SK-N-MC (cell line): ENCODE measurements at regions not wholly inside any gene's neighbourhood (a gene's known extent, or its start where the extent isn't known, plus 50 kb on each side); places are given as distances from the start of the nearest gene placed in this dataset.
A peak's percentile ranks its signal among the peaks of the same experiment; 100 is the strongest.

Experiments used
- DNase-seq: peaks from one replicate; pipeline ENCODE4 v3.0.0-alpha.2; 2011; ENCODE audit warnings: low read depth, low spot score
- H3K27ac ChIP-seq: fragments of 200-600 bp; sonication (generic); 2 replicates; pipeline ENCODE4 v1.5.1; 2016; ENCODE audit warnings: mixed run types
- H3K36me3 ChIP-seq: fragments of 200-600 bp; sonication (generic); 2 replicates; pipeline ENCODE4 v1.6.1; 2017; ENCODE audit warnings: antibody characterized with exemption, low read length, mixed read lengths; ENCODE audit not compliant: insufficient read depth
- H3K4me3 ChIP-seq: fragments of 200-600 bp; sonication (generic); 2 replicates; pipeline ENCODE4 v1.5.1; 2016
- H3K9ac ChIP-seq: fragments of 200-600 bp; sonication (generic); 2 replicates; pipeline ENCODE4 v1.8.0; 2017; ENCODE audit warnings: mixed run types, mixed read lengths; ENCODE audit not compliant: insufficient read length
- H3K9me3 ChIP-seq: fragments of 200-600 bp; sonication (generic); 2 replicates; pipeline ENCODE4 v1.6.1; 2017; ENCODE audit warnings: low read depth, mild to moderate bottlenecking, antibody characterized with exemption, low read length, moderate library complexity, mixed read lengths
- EZH2 ChIP-seq: fragments of 200-600 bp; sonication (generic); IDR thresholded peaks from one replicate; pipeline ENCODE4 v1.6.1; 2017; ENCODE audit warnings: antibody characterized with exemption
- FOXP2 ChIP-seq: optimal IDR thresholded peaks from 2 replicates; pipeline ENCODE3; 2011; ENCODE audit warnings: mild to moderate bottlenecking, moderate library complexity; ENCODE audit not compliant: insufficient read depth; ENCODE audit errors: extremely low read length, control extremely low read depth
- POLR2AphosphoS5 ChIP-seq: IDR thresholded peaks from 2 replicates; pipeline ENCODE4 v1.6.1; 2012; ENCODE audit warnings: mild to moderate bottlenecking, low read depth, low read length, borderline replicate concordance

- DNase-seq, result no peak
- Histone ChIP-seq H3K36me3 (no peaks in the 10 kb centered on the region), H3K27ac (no peak overlapping the region), H3K4me3 (no peak overlapping the region), H3K9me3 (no peaks in the 10 kb centered on the region), H3K9ac (no peak overlapping the region)
- no peak for TF ChIP-seq POLR2AphosphoS5
Measured at GRCh38 chr5:31064215-31064614, 129.3 kb upstream of the CDH6 start.

DNA sequence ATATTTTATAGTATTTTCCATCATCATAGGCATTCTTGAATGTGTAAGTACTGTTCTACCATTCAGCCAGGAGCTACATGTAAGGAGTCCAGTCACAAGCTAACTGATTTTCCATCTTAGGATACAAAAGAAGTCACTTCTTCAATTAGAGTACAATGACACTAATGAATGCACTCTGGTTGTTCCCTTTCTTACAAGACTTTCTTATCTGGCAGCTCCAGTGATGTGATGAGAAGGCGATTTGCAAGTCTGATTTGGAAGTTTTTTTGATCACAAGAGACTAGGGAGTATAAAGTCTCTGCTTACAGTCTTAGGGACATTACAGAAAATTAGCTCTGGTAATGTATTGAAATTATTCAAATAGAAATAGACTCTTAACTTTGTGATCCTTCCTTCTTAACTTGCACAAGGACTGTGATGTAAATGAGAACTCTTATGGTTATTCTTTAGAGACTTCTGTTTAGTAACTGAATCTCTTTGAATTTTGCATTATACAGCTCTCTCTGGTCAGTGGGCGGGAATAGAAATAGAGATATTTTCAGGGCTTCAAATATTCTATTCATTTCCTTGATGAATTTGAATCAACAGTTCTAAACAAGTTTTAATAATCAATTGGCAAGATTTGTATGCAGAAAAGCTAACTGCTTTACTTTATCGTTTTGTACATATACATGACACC is 130.4 kb upstream of the CDH6 start:
- TF ChIP-seq POLR2AphosphoS5 (no peak), EZH2 (no peak), FOXP2 (no peak)
- Histone ChIP-seq H3K9ac (no peak overlapping the region), H3K4me3 (no peak overlapping the region), H3K36me3 (no peaks in the 10 kb centered on the region), H3K27ac (no peak overlapping the region), H3K9me3 (no peaks in the 10 kb centered on the region)
- no peak for DNase-seq

GRCh38 chr5:31059889-31060288 is 133.6 kb upstream of the CDH6 start:
- Histone ChIP-seq H3K36me3 (no peaks in the 10 kb centered on the region), H3K4me3 (no peak overlapping the region), H3K9me3 (no peaks in the 10 kb centered on the region), H3K27ac (peak overlapping the region; percentile 22; the same call in 1 of the 2 replicates), H3K9ac (no peak overlapping the region)
- no peak for TF ChIP-seq EZH2
- TF ChIP-seq FOXP2, result no peak
- no peak for TF ChIP-seq POLR2AphosphoS5
- DNase-seq, result no peak

- DNase-seq, result no peak
- TF ChIP-seq EZH2 (no peak), FOXP2 (no peak), POLR2AphosphoS5 (no peak)
- no peaks in the 10 kb centered on the region for H3K36me3 ChIP-seq
Measured at GRCh38 chr5:31054453-31054852, 139.0 kb upstream of the CDH6 start.

GRCh38 chr5:31052937-31053658 is 140.4 kb upstream of the CDH6 start:
- no peaks in the 10 kb centered on the region for H3K36me3 ChIP-seq
- TF ChIP-seq POLR2AphosphoS5 (no peak), FOXP2 (no peak), EZH2 (no peak)
- H3K9me3 ChIP-seq, result no peaks in the 10 kb centered on the region

More at GRCh38 chr5:31054453-31054852, 139.0 kb upstream of the CDH6 start:
- Histone ChIP-seq H3K9me3 (no peaks in the 10 kb centered on the region), H3K4me3 (no peak overlapping the region), H3K27ac (no peak overlapping the region), H3K9ac (no peak overlapping the region)

DNA sequence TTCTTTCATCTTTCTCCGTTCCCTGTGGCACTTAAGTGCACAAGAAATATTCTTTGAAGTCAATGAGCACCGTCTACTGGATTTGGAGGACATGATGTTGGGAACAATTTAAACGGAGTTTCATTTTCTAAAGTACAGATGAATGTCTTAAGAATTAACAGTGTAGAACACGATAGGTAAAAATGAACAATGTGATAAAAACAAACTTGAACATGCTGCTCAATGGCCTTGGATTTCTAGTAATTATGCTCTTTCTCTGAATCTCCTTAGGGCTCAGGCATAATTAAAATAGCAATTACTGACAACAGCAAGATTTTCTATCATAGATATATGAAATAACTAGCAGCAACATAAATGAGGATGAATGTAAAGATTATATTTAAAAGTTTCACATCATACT is 142.2 kb upstream of the CDH6 start:
- Histone ChIP-seq H3K9me3 (no peaks in the 10 kb centered on the region), H3K27ac (no peak overlapping the region), H3K9ac (no peak overlapping the region), H3K36me3 (no peaks in the 10 kb centered on the region), H3K4me3 (no peak overlapping the region)
- TF ChIP-seq FOXP2 (no peak), POLR2AphosphoS5 (no peak), EZH2 (no peak)
- DNase-seq, result no peak

More at GRCh38 chr5:31052937-31053658, 140.4 kb upstream of the CDH6 start:
- DNase-seq, result no peak
- Histone ChIP-seq H3K27ac (no peak overlapping the region), H3K4me3 (no peak overlapping the region), H3K9ac (no peak overlapping the region)

DNA sequence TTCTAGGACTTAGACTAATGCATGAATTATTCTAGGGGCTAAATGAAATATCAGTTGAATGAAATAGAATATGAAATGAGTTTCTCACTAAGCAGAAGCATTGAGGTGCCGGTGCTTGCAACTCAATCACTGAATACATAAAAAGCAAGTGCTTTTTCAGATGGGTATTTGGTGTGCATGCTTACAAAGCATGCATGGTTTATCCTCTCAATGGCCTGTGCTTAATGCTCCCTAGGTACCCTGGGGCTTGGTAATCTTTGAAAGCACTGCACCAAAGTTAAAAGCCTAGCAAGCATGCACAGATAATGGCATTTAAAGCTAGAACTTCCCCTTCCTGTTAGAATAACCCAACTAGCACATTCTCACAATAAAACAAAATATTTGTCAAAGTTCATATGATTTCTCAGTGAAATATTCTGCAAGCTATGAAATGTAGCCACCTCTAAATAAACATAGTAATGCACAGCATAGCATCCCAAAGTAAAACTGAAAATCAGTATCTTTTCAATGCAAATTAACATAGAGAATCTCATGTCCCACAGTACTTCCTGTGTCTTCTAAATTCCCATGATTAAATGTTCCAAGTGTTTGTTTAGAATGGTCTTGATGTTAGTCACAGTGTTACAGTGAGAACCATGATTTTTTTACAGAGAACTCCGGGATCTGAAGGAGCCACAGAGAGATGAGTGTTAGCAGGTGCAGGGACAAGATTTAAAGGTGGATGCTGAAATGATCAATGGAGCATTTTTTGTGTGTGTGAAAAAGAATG is 143.4 kb upstream of the CDH6 start:
- TF ChIP-seq FOXP2, result no peak
- TF ChIP-seq EZH2, result no peak
- no peak for TF ChIP-seq POLR2AphosphoS5
- Histone ChIP-seq H3K9ac (no peak overlapping the region), H3K9me3 (no peaks in the 10 kb centered on the region), H3K4me3 (no peak overlapping the region), H3K27ac (no peak overlapping the region), H3K36me3 (no peaks in the 10 kb centered on the region)
- DNase-seq, result no peak

- Histone ChIP-seq H3K36me3 (no peaks in the 10 kb centered on the region), H3K27ac (no peak overlapping the region), H3K9ac (no peak overlapping the region), H3K4me3 (no peak overlapping the region), H3K9me3 (no peaks in the 10 kb centered on the region)
- TF ChIP-seq POLR2AphosphoS5 (no peak), FOXP2 (no peak), EZH2 (no peak)
- no peak for DNase-seq
Measured at GRCh38 chr5:31049461-31049860, 144.0 kb upstream of the CDH6 start.
